Right cardiac atrium (tissue), 5 donors: ENCODE measurements at regions not wholly inside any gene's neighbourhood (a gene's known extent, or its start where the extent isn't known, plus 50 kb on each side); places are given as distances from the start of the nearest gene placed in this dataset.
"Not testable (repeated sequence)": the region's sequence is repeated elsewhere in the genome, so short reads cannot be mapped to it uniquely, and the experiment has no call there.

Experiments
- ATAC-seq, 2 donors: fragments of 200-7000 bp; cut with Tn5 transposase; one replicate each; pipeline versions ENCODE4 v1.8.0 to v1.9.1; 2020; ENCODE audit warnings: moderate library complexity in 2 of 2, mild to moderate bottlenecking in 1 of 2
- DNase-seq, 3 donors: peaks; one replicate each; pipeline ENCODE4 v3.0.0-alpha.2; 2020
- H3K27ac ChIP-seq: one replicate; pipeline ENCODE4 v1.5.1; 2013; ENCODE audit warnings: mild to moderate bottlenecking, low read length, control low read depth, moderate library complexity
- H3K27me3 ChIP-seq: one replicate; pipeline ENCODE4 v1.6.1; 2013; ENCODE audit not compliant: control insufficient read depth, insufficient read depth
- H3K4me1 ChIP-seq: one replicate; pipeline ENCODE4 v1.6.1; 2013; ENCODE audit warnings: low read length; ENCODE audit not compliant: control insufficient read depth, insufficient read depth
- H3K4me3 ChIP-seq: one replicate; pipeline ENCODE4 v1.5.1; 2013; ENCODE audit warnings: low read length, control low read depth
- H3K9me3 ChIP-seq: one replicate; pipeline ENCODE4 v1.6.1; 2013; ENCODE audit warnings: low read length; ENCODE audit not compliant: control insufficient read depth
- WGBS: extraction: QIAGEN DNeasy Blood & Tissue Kit; methylation state at CpG from one replicate; pipeline ENCODE4 v1.1.7; 2013; 5-methylcytosine and 5-hydroxymethylcytosine counted together
- intact Hi-C, 4 donors: fragments of 100-400 bp; cut with DNase I; formaldehyde crosslinking; loops; one replicate each; pipeline versions ENCODE4 v1.11.0 to v1.14.0; 2022 to 2023
- donor health status: healthy with polysubstance abuse.
- donor health status: DM: no; HTN: yes; CAD: no.
- donor health status: DM: no; HTN: no; CAD: no.
- donor health status: DM: no; HTN: yes; CAD: no; lungs with severe emphysema.
- donor health status: DM: yes; HTN: yes; CAD: no.

- ATAC-seq (no peak), DNase-seq (no peak)
- Histone ChIP-seq H3K9me3 (no peaks in the 10 kb centered on the region), H3K27ac (no peak overlapping the region), H3K4me1 (no peaks in the 10 kb centered on the region), H3K4me3 (no peak overlapping the region), H3K27me3 (no peaks in the 10 kb centered on the region)
- intact Hi-C loops: no loop called here
- WGBS: 92% methylated on average over 18 of the region's 18 CpGs
Observed at GRCh38 chr6:167400482-167401138, 75.7 kb downstream of the TTLL2 start.

- Histone ChIP-seq H3K9me3 (no peaks in the 10 kb centered on the region), H3K27me3 (no peaks in the 10 kb centered on the region), H3K4me1 (no peaks in the 10 kb centered on the region), H3K4me3 (no peak overlapping the region), H3K27ac (no peak overlapping the region)
- ATAC-seq: peak in 1 of 2 donors; percentile 32
- intact Hi-C loops: no loop called here
- WGBS: 52% methylated on average over 20 of the region's 20 CpGs
- DNase-seq: no peak
Observed at GRCh38 chr6:167401525-167402194, 76.8 kb downstream of the TTLL2 start.

GRCh38 chr6:167402195-167402686, 77.4 kb downstream of the TTLL2 start:
- Histone ChIP-seq H3K4me1 (no peaks in the 10 kb centered on the region), H3K27ac (no peak overlapping the region), H3K27me3 (no peaks in the 10 kb centered on the region), H3K4me3 (no peak overlapping the region), H3K9me3 (no peaks in the 10 kb centered on the region)
- DNase-seq (no peak), ATAC-seq (no peak)
- 84% methylated on average over 16 of the region's 16 CpGs for WGBS
- intact Hi-C loops: no loop called here

- 80% methylated on average over 4 of the region's 4 CpGs for WGBS
- ATAC-seq: no peak
Observed at GRCh38 chr6:167403427-167403826, 78.5 kb downstream of the TTLL2 start.

GRCh38 chr6:167404385-167405049, 79.6 kb downstream of the TTLL2 start:
- 81% methylated on average over 17 of the region's 17 CpGs for WGBS
- ATAC-seq (no peak), DNase-seq (no peak)
- intact Hi-C loops: no loop called here
- no peak overlapping the region for H3K27ac ChIP-seq
- H3K4me3 ChIP-seq: no peak overlapping the region
- no peaks in the 10 kb centered on the region for H3K4me1 ChIP-seq
- no peaks in the 10 kb centered on the region for H3K9me3 ChIP-seq
- H3K27me3 ChIP-seq: no peaks in the 10 kb centered on the region

More at GRCh38 chr6:167403427-167403826, 78.5 kb downstream of the TTLL2 start:
- Histone ChIP-seq H3K27me3 (no peaks in the 10 kb centered on the region), H3K4me3 (no peak overlapping the region), H3K4me1 (no peaks in the 10 kb centered on the region), H3K27ac (no peak overlapping the region), H3K9me3 (no peaks in the 10 kb centered on the region)
- intact Hi-C loops: no loop called here
- no peak for DNase-seq

GRCh38 chr6:167405778-167406532, 81.1 kb downstream of the TTLL2 start:
- Histone ChIP-seq H3K4me3 (no peak overlapping the region), H3K4me1 (no peaks in the 10 kb centered on the region), H3K27ac (no peak overlapping the region), H3K27me3 (no peaks in the 10 kb centered on the region), H3K9me3 (no peaks in the 10 kb centered on the region)
- intact Hi-C loops: no loop called here
- DNase-seq (no peak), ATAC-seq (no peak)
- WGBS: 81% methylated on average over 14 of the region's 14 CpGs

GRCh38 chr6:167406533-167407238, 81.8 kb downstream of the TTLL2 start:
- H3K4me1 ChIP-seq, H3K4me3 ChIP-seq, H3K9me3 ChIP-seq, DNase-seq, ATAC-seq, H3K27ac ChIP-seq, intact Hi-C loops, H3K27me3 ChIP-seq: not testable (repeated sequence)
- WGBS: 81% methylated on average over 16 of the region's 16 CpGs

- no peaks in the 10 kb centered on the region for H3K4me1 ChIP-seq
- H3K4me3 ChIP-seq: no peak overlapping the region
- no peaks in the 10 kb centered on the region for H3K9me3 ChIP-seq
- H3K27ac ChIP-seq: no peak overlapping the region
- WGBS: 70% methylated on average over 19 of the region's 19 CpGs
- intact Hi-C loops: no loop called here
- ATAC-seq (no peak), DNase-seq (no peak)
- H3K27me3 ChIP-seq: no peaks in the 10 kb centered on the region
Observed at GRCh38 chr6:167407239-167408064, 82.6 kb downstream of the TTLL2 start.

- intact Hi-C loops: no loop called here
- 88% methylated on average over 21 of the region's 21 CpGs for WGBS
- no peak overlapping the region for H3K27ac ChIP-seq
- no peak for DNase-seq
- no peaks in the 10 kb centered on the region for H3K9me3 ChIP-seq
- H3K27me3 ChIP-seq: no peaks in the 10 kb centered on the region
- H3K4me3 ChIP-seq: no peak overlapping the region
- no peak for ATAC-seq
- no peaks in the 10 kb centered on the region for H3K4me1 ChIP-seq
Observed at GRCh38 chr6:167408235-167408869, 83.5 kb downstream of the TTLL2 start.
